ENCODE measurements at regions not wholly inside any gene's neighbourhood (a gene's known extent, or its start where the extent isn't known, plus 50 kb on each side); places are given as distances from the start of the nearest gene placed in this dataset.

DNA sequence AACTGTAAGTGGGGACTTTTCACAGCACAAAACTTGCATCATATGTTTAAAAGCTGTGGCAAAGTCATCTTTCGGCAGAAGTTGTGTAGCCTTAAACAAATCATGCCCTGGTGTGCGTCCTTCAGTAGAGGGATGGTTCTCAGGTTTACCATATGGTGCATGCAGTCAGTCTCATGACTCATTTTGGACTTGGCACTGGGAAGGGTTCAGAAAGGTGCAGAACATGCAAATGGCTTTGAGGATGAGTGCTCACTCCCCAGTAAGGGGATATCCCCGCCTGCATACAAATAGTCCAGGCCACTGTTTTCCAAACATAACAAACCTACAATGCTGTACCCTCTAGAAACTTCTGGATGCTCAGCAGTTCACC lies 260.3 kb downstream of the NDUFS4 start:
- no peak for DNase-seq
- no peaks in the 10 kb centered on the region for H3K4me1 ChIP-seq
- H3K36me3 ChIP-seq (ENCODE audit: low read depth, missing control alignments), result no peaks in the 10 kb centered on the region
- TF ChIP-seq, protein P1, sequence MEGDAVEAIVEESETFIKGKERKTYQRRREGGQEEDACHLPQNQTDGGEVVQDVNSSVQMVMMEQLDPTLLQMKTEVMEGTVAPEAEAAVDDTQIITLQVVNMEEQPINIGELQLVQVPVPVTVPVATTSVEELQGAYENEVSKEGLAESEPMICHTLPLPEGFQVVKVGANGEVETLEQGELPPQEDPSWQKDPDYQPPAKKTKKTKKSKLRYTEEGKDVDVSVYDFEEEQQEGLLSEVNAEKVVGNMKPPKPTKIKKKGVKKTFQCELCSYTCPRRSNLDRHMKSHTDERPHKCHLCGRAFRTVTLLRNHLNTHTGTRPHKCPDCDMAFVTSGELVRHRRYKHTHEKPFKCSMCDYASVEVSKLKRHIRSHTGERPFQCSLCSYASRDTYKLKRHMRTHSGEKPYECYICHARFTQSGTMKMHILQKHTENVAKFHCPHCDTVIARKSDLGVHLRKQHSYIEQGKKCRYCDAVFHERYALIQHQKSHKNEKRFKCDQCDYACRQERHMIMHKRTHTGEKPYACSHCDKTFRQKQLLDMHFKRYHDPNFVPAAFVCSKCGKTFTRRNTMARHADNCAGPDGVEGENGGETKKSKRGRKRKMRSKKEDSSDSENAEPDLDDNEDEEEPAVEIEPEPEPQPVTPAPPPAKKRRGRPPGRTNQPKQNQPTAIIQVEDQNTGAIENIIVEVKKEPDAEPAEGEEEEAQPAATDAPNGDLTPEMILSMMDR (IDR thresholded peaks at IDR 0.05), result no peak
- TF ChIP-seq POLR2A (IDR thresholded peaks at IDR 0.05), result no peak
- no peak overlapping the region for H3K27ac ChIP-seq
- no peaks in the 10 kb centered on the region for H3K27me3 ChIP-seq
- H3K4me3 ChIP-seq, result no peak overlapping the region
- intact Hi-C loops (cut with DNase I; ENCODE audit: low total_unique reads), result no loop called here
- H3K9me3 ChIP-seq, result no peaks in the 10 kb centered on the region
- 90 to 95% methylated on average over 3 of the region's 3 CpGs for WGBS, 2 donors

DNA sequence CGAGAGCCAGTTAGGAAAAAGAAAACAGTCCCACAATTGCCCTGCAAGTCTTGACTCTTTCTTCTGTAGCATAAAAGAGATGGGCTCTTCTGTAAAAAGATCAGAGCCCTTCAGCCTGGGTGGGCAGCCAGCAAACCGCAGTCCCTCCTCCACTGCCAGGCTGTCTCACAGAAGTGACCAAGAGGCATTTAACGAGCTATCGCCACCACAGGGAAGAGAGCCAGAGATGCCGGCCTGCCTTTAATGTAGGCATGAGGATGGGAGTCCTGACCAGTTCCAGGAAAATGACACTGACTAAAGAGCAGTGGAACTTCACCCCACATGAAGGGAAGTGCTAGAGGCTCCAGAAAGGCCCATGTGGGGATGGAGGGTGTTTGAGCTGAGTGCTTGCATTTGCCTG lies 264.6 kb downstream of the NDUFS4 start:
- peaks cover 8% of the 10 kb centered on the region for H3K4me1 ChIP-seq
- H3K27me3 ChIP-seq, result no peaks in the 10 kb centered on the region
- H3K36me3 ChIP-seq (ENCODE audit: low read depth, missing control alignments), result no peaks in the 10 kb centered on the region
- TF ChIP-seq, protein P1 (IDR thresholded peaks at IDR 0.05), result no peak
- no peak for TF ChIP-seq POLR2A (IDR thresholded peaks at IDR 0.05)
- 82 to 87% methylated on average over 5 of the region's 5 CpGs for WGBS, 2 donors
- no peak for DNase-seq
- H3K4me3 ChIP-seq, result no peak overlapping the region
- no peak overlapping the region for H3K27ac ChIP-seq
- intact Hi-C loops (cut with DNase I; ENCODE audit: low total_unique reads), result no loop called here
- no peaks in the 10 kb centered on the region for H3K9me3 ChIP-seq

DNA sequence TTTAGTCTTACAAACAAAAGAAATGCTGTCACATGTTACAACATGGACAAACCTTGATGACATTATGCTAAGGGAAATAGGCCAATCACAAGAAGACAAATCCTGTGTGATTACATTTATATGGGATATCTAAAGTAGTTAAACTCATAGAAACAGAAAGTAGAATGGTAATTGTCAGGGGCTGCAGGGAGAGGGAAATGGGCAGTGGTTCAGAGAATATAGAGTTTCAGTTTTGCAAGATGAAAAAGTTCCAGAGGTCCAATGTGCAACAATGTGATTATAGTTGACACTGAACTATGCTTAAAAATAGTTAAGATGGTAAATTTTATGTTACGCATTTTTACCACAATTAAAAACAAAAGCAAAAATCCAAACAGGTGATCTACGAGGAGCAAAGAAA lies 265.5 kb downstream of the NDUFS4 start:
- intact Hi-C loops (cut with DNase I; ENCODE audit: low total_unique reads), result no loop called here
- Histone ChIP-seq H3K27ac (no peak overlapping the region), H3K4me3 (no peak overlapping the region), H3K36me3 (ENCODE audit: low read depth, missing control alignments) (no peaks in the 10 kb centered on the region), H3K27me3 (no peaks in the 10 kb centered on the region), H3K4me1 (peaks cover 8% of the 10 kb centered on the region), H3K9me3 (no peaks in the 10 kb centered on the region)
- TF ChIP-seq, protein P1 (IDR thresholded peaks at IDR 0.05), result no peak
- no peak for TF ChIP-seq POLR2A (IDR thresholded peaks at IDR 0.05)
- no peak for DNase-seq
- WGBS, 2 donors, result 86 to 90% methylated on average over 2 of the region's 2 CpGs

DNA sequence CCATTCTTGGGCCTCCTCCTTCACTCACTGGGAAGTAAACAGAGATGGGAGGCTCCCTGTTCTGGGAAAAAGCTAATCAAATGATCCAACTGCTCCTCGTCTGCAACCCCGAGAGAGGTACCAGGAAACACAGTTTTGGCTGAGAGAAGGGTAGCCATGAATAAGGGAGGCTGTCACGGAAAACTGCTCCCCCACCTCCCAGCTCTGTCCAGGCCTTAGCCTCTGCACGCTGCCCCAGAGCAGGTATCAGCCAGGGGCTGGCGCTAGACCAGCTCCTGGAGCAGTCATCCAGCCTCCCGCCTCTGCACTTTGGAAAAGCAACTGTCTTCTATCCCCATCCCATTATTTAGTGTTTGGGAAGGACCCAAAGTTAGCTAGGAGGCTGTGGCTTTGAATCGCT lies 266.1 kb downstream of the NDUFS4 start:
- Histone ChIP-seq H3K9me3 (no peaks in the 10 kb centered on the region), H3K27ac (peak overlapping the region in 1 of 2 donors; percentile 10), H3K4me1 (peaks cover 8% of the 10 kb centered on the region), H3K27me3 (no peaks in the 10 kb centered on the region), H3K36me3 (ENCODE audit: low read depth, missing control alignments) (no peaks in the 10 kb centered on the region), H3K4me3 (no peak overlapping the region)
- intact Hi-C loops (cut with DNase I; ENCODE audit: low total_unique reads), result no loop called here
- 59 to 66% methylated on average over 2 to 7 of the region's 7 CpGs for WGBS, 2 donors
- DNase-seq, result peak; percentile 19
- no peak for TF ChIP-seq POLR2A (IDR thresholded peaks at IDR 0.05)
- TF ChIP-seq, protein P1 (IDR thresholded peaks at IDR 0.05), result no peak

DNA sequence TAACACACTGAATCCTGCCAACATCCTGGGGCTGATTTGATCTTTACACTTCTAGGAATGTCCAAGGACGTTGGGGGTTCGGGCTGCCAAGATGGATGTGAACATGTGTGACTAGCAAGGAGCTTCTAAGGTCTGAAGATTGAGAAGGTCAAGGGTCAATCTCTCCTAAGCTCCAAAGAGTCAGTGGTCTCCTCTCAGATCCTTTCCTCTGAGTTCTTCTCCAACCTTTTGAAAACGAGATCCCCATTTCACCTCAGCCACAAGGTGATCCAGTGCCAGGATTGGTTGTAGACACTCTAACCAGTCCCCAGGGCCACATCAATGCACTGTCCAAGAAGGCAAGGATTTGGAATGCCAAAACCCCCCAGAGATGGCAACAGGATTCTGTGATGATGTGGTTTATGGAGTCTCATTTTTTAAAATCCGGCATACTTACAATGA lies 266.8 kb downstream of the NDUFS4 start:
- Histone ChIP-seq H3K4me3 (no peak overlapping the region), H3K27ac (peak overlapping the region in 1 of 2 donors; percentile 10), H3K4me1 (peaks cover 8% of the 10 kb centered on the region), H3K9me3 (no peaks in the 10 kb centered on the region), H3K36me3 (ENCODE audit: low read depth, missing control alignments) (no peaks in the 10 kb centered on the region), H3K27me3 (no peaks in the 10 kb centered on the region)
- DNase-seq, result peak; percentile 23
- WGBS, 2 donors, result 41 to 55% methylated on average over 4 of the region's 4 CpGs
- TF ChIP-seq POLR2A (IDR thresholded peaks at IDR 0.05), result no peak
- TF ChIP-seq, protein P1 (IDR thresholded peaks at IDR 0.05), result no peak
- intact Hi-C loops (cut with DNase I; ENCODE audit: low total_unique reads), result no loop called here
